ENCODE measurements at regions not wholly inside any gene's neighbourhood (a gene's known extent, or its start where the extent isn't known, plus 50 kb on each side); places are given as distances from the start of the nearest gene placed in this dataset.
"Not testable (repeated sequence)": the region's sequence is repeated elsewhere in the genome, so short reads cannot be mapped to it uniquely, and the experiment has no call there.

- peak; percentile 14 for DNase-seq
These were observed 762.8 kb upstream of the GRAMD2B start for GRCh38 chr5:125660231-125660895.

GRCh38 chr5:125661584-125661983 is 761.6 kb upstream of the GRAMD2B start:
- no peak for DNase-seq

GRCh38 chr5:125668884-125669283 is 754.3 kb upstream of the GRAMD2B start:
- peak; percentile 47 for DNase-seq

GRCh38 chr5:125673359-125673950 is 749.8 kb upstream of the GRAMD2B start:
- DNase-seq, result no peak

GRCh38 chr5:125679522-125679921 is 743.7 kb upstream of the GRAMD2B start:
- no peak for DNase-seq

GRCh38 chr5:125683669-125684068 is 739.5 kb upstream of the GRAMD2B start:
- DNase-seq, result no peak

GRCh38 chr5:125685771-125686170 is 737.4 kb upstream of the GRAMD2B start:
- no peak for DNase-seq

- not testable (repeated sequence) for DNase-seq
These were observed 731.3 kb upstream of the GRAMD2B start for GRCh38 chr5:125691738-125692530.

GRCh38 chr5:125695996-125696655 is 727.1 kb upstream of the GRAMD2B start:
- peak; percentile 76 for DNase-seq

GRCh38 chr5:125696762-125697161 is 726.4 kb upstream of the GRAMD2B start:
- DNase-seq, result peak; percentile 73

- DNase-seq, result no peak
These were observed 724.8 kb upstream of the GRAMD2B start for GRCh38 chr5:125698420-125698819.

- DNase-seq, result no peak
These were observed 723.3 kb upstream of the GRAMD2B start for GRCh38 chr5:125699860-125700259.

GRCh38 chr5:125700380-125700861 is 722.8 kb upstream of the GRAMD2B start:
- DNase-seq, result peak; percentile 78

GRCh38 chr5:125703616-125704015 is 719.6 kb upstream of the GRAMD2B start:
- DNase-seq, result no peak

GRCh38 chr5:125704888-125705287 is 718.3 kb upstream of the GRAMD2B start:
- DNase-seq, result no peak

- no peak for DNase-seq
These were observed 714.6 kb upstream of the GRAMD2B start for GRCh38 chr5:125708583-125708982.

GRCh38 chr5:125710745-125711144 is 712.5 kb upstream of the GRAMD2B start:
- DNase-seq, result no peak

GRCh38 chr5:125712397-125712796 is 710.8 kb upstream of the GRAMD2B start:
- no peak for DNase-seq

GRCh38 chr5:125713109-125713805 is 710.0 kb upstream of the GRAMD2B start:
- peak; percentile 50 for DNase-seq

- no peak for DNase-seq
These were observed 708.0 kb upstream of the GRAMD2B start for GRCh38 chr5:125715216-125715615.

GRCh38 chr5:125717209-125717608 is 706.0 kb upstream of the GRAMD2B start:
- no peak for DNase-seq

- DNase-seq, result peak; percentile 85
These were observed 703.4 kb upstream of the GRAMD2B start for GRCh38 chr5:125719681-125720347.

Measured in eye (tissue), 1 donor.